ENCODE measurements at regions not wholly inside any gene's neighbourhood (a gene's known extent, or its start where the extent isn't known, plus 50 kb on each side); places are given as distances from the start of the nearest gene placed in this dataset.
"Not testable (repeated sequence)": the region's sequence is repeated elsewhere in the genome, so short reads cannot be mapped to it uniquely, and the experiment has no call there.

- H3K4me3 Mint-ChIP-seq; CTCF ChIA-PET; DNase-seq; intact Hi-C loops (cut with micrococcal nuclease); H3K4me3 ChIP-seq (ENCODE audit: low read length); H3K36me3 Mint-ChIP-seq; H3K9me3 ChIP-seq (ENCODE audit: control insufficient read depth in 2 of 3, low read length in 3 of 3); H3K4me1 Mint-ChIP-seq; H3K27ac ChIP-seq (ENCODE audit: low read depth, low read length); H3K27ac Mint-ChIP-seq; H3K27me3 ChIP-seq (ENCODE audit: control insufficient read depth in 2 of 2, insufficient read depth in 2 of 2, low read length in 2 of 2); POLR2A ChIA-PET; H3K36me3 ChIP-seq (ENCODE audit: control insufficient read depth in 2 of 3, insufficient read depth in 3 of 3, low read length in 3 of 3); H3K27me3 Mint-ChIP-seq; H3K9me3 Mint-ChIP-seq; H3K4me1 ChIP-seq (ENCODE audit: control insufficient read depth in 2 of 2, insufficient read depth in 2 of 2, low read length in 2 of 2); ATAC-seq: not testable (repeated sequence)
Measured at GRCh38 chr16:33583702-33584101, 124.3 kb downstream of the TP53TG3F start.

- H3K9me3 Mint-ChIP-seq; CTCF ChIA-PET; POLR2A ChIA-PET; H3K4me3 Mint-ChIP-seq; DNase-seq; intact Hi-C loops (cut with micrococcal nuclease); H3K27ac Mint-ChIP-seq; H3K27me3 ChIP-seq (ENCODE audit: control insufficient read depth in 2 of 2, insufficient read depth in 2 of 2, low read length in 2 of 2); H3K27me3 Mint-ChIP-seq; H3K9me3 ChIP-seq (ENCODE audit: control insufficient read depth in 2 of 3, low read length in 3 of 3); H3K36me3 Mint-ChIP-seq; H3K36me3 ChIP-seq (ENCODE audit: control insufficient read depth in 2 of 3, insufficient read depth in 3 of 3, low read length in 3 of 3); H3K4me3 ChIP-seq (ENCODE audit: low read length); ATAC-seq; H3K27ac ChIP-seq (ENCODE audit: low read depth, low read length); H3K4me1 ChIP-seq (ENCODE audit: control insufficient read depth in 2 of 2, insufficient read depth in 2 of 2, low read length in 2 of 2); H3K4me1 Mint-ChIP-seq: not testable (repeated sequence)
Measured at GRCh38 chr16:33588589-33588988, 129.2 kb downstream of the TP53TG3F start.

- H3K4me3 Mint-ChIP-seq; H3K4me3 ChIP-seq (ENCODE audit: low read length); H3K27me3 ChIP-seq (ENCODE audit: control insufficient read depth in 2 of 2, insufficient read depth in 2 of 2, low read length in 2 of 2); ATAC-seq; H3K9me3 ChIP-seq (ENCODE audit: control insufficient read depth in 2 of 3, low read length in 3 of 3); H3K4me1 ChIP-seq (ENCODE audit: control insufficient read depth in 2 of 2, insufficient read depth in 2 of 2, low read length in 2 of 2); H3K27me3 Mint-ChIP-seq; H3K27ac ChIP-seq (ENCODE audit: low read depth, low read length); CTCF ChIA-PET; H3K36me3 Mint-ChIP-seq; H3K27ac Mint-ChIP-seq; DNase-seq; intact Hi-C loops (cut with micrococcal nuclease); H3K9me3 Mint-ChIP-seq; H3K36me3 ChIP-seq (ENCODE audit: control insufficient read depth in 2 of 3, insufficient read depth in 3 of 3, low read length in 3 of 3); H3K4me1 Mint-ChIP-seq; POLR2A ChIA-PET: not testable (repeated sequence)
Measured at GRCh38 chr16:33593344-33593743, 133.9 kb downstream of the TP53TG3F start.

- H3K4me1 ChIP-seq (ENCODE audit: control insufficient read depth in 2 of 2, insufficient read depth in 2 of 2, low read length in 2 of 2); H3K27me3 Mint-ChIP-seq; H3K4me3 Mint-ChIP-seq; H3K27ac ChIP-seq (ENCODE audit: low read depth, low read length); H3K27ac Mint-ChIP-seq; CTCF ChIA-PET; DNase-seq; POLR2A ChIA-PET; H3K9me3 ChIP-seq (ENCODE audit: control insufficient read depth in 2 of 3, low read length in 3 of 3); H3K27me3 ChIP-seq (ENCODE audit: control insufficient read depth in 2 of 2, insufficient read depth in 2 of 2, low read length in 2 of 2); H3K4me3 ChIP-seq (ENCODE audit: low read length); intact Hi-C loops (cut with micrococcal nuclease); H3K36me3 ChIP-seq (ENCODE audit: control insufficient read depth in 2 of 3, insufficient read depth in 3 of 3, low read length in 3 of 3); H3K36me3 Mint-ChIP-seq; H3K4me1 Mint-ChIP-seq; H3K9me3 Mint-ChIP-seq: not testable (repeated sequence)
- ATAC-seq, result peak; percentile 22
Measured at GRCh38 chr16:33595074-33595473, 135.7 kb downstream of the TP53TG3F start.

GRCh38 chr16:33601029-33601428 lies 141.6 kb downstream of the TP53TG3F start:
- H3K27ac ChIP-seq (ENCODE audit: low read depth, low read length); H3K36me3 ChIP-seq (ENCODE audit: control insufficient read depth in 2 of 3, insufficient read depth in 3 of 3, low read length in 3 of 3); H3K4me3 Mint-ChIP-seq; H3K27me3 ChIP-seq (ENCODE audit: control insufficient read depth in 2 of 2, insufficient read depth in 2 of 2, low read length in 2 of 2); CTCF ChIA-PET; POLR2A ChIA-PET; H3K9me3 ChIP-seq (ENCODE audit: control insufficient read depth in 2 of 3, low read length in 3 of 3); H3K4me3 ChIP-seq (ENCODE audit: low read length); intact Hi-C loops (cut with micrococcal nuclease); H3K4me1 ChIP-seq (ENCODE audit: control insufficient read depth in 2 of 2, insufficient read depth in 2 of 2, low read length in 2 of 2); H3K27me3 Mint-ChIP-seq; DNase-seq; H3K36me3 Mint-ChIP-seq; H3K4me1 Mint-ChIP-seq; H3K9me3 Mint-ChIP-seq; H3K27ac Mint-ChIP-seq: not testable (repeated sequence)
- peak; percentile 33 for ATAC-seq

GRCh38 chr16:33623535-33624077 lies 164.2 kb downstream of the TP53TG3F start:
- intact Hi-C loops (cut with micrococcal nuclease); H3K4me3 Mint-ChIP-seq; H3K9me3 Mint-ChIP-seq; H3K36me3 ChIP-seq (ENCODE audit: control insufficient read depth in 2 of 3, insufficient read depth in 3 of 3, low read length in 3 of 3); H3K27me3 ChIP-seq (ENCODE audit: control insufficient read depth in 2 of 2, insufficient read depth in 2 of 2, low read length in 2 of 2); CTCF ChIA-PET; H3K4me3 ChIP-seq (ENCODE audit: low read length); H3K4me1 Mint-ChIP-seq; DNase-seq; H3K27ac Mint-ChIP-seq; H3K36me3 Mint-ChIP-seq; H3K4me1 ChIP-seq (ENCODE audit: control insufficient read depth in 2 of 2, insufficient read depth in 2 of 2, low read length in 2 of 2); H3K27me3 Mint-ChIP-seq; POLR2A ChIA-PET; H3K27ac ChIP-seq (ENCODE audit: low read depth, low read length); ATAC-seq; H3K9me3 ChIP-seq (ENCODE audit: control insufficient read depth in 2 of 3, low read length in 3 of 3): not testable (repeated sequence)

- H3K36me3 ChIP-seq (ENCODE audit: control insufficient read depth in 2 of 3, insufficient read depth in 3 of 3, low read length in 3 of 3); intact Hi-C loops (cut with micrococcal nuclease); CTCF ChIA-PET; H3K4me3 ChIP-seq (ENCODE audit: low read length); H3K4me3 Mint-ChIP-seq; H3K9me3 ChIP-seq (ENCODE audit: control insufficient read depth in 2 of 3, low read length in 3 of 3); DNase-seq; ATAC-seq; POLR2A ChIA-PET; H3K4me1 Mint-ChIP-seq; H3K36me3 Mint-ChIP-seq; H3K27ac Mint-ChIP-seq; H3K4me1 ChIP-seq (ENCODE audit: control insufficient read depth in 2 of 2, insufficient read depth in 2 of 2, low read length in 2 of 2); H3K27ac ChIP-seq (ENCODE audit: low read depth, low read length); H3K27me3 Mint-ChIP-seq; H3K27me3 ChIP-seq (ENCODE audit: control insufficient read depth in 2 of 2, insufficient read depth in 2 of 2, low read length in 2 of 2): not testable (repeated sequence)
- peaks cover 0 to 14% (median 3%) of the 10 kb centered on the region in 11 donors for H3K9me3 Mint-ChIP-seq
Measured at GRCh38 chr16:33628895-33629294, 169.5 kb downstream of the TP53TG3F start.

Measured in naive thymus-derived CD4-positive, alpha-beta T cell (primary cell).